ENCODE measurements at regions not wholly inside any gene's neighbourhood (a gene's known extent, or its start where the extent isn't known, plus 50 kb on each side); places are given as distances from the start of the nearest gene placed in this dataset.
"Not testable (repeated sequence)": the region's sequence is repeated elsewhere in the genome, so short reads cannot be mapped to it uniquely, and the experiment has no call there.

- no peaks in the 10 kb centered on the region for H3K9me3 ChIP-seq (ENCODE audit: control insufficient read depth, insufficient read depth, low read length)
- no peaks in the 10 kb centered on the region for H3K36me3 ChIP-seq (ENCODE audit: control insufficient read depth, insufficient read depth, low read length)
- no peak for DNase-seq (ENCODE audit: low read depth in 4 of 6, low spot score in 6 of 6)
- no CpG with 5 or more reads among the region's 1 CpG for WGBS (ENCODE audit: insufficient coverage)
- H3K27ac ChIP-seq (ENCODE audit: low read depth, low read length) = no peak overlapping the region
- H3K4me3 ChIP-seq (ENCODE audit: low read depth, low read length) = no peak overlapping the region
- no peaks in the 10 kb centered on the region for H3K4me1 ChIP-seq (ENCODE audit: control insufficient read depth, insufficient read depth, low read length)
- H3K27me3 ChIP-seq (ENCODE audit: control insufficient read depth, insufficient read depth, low read length) = no peaks in the 10 kb centered on the region
Measured at GRCh38 chr1:220958234-220958633, 79.0 kb downstream of the HLX start.

GRCh38 chr1:220962031-220962751 is 82.9 kb downstream of the HLX start:
- H3K27ac ChIP-seq (ENCODE audit: low read depth, low read length) = no peak overlapping the region
- 78% methylated on average over 1 of the region's 1 CpG for WGBS (ENCODE audit: insufficient coverage)
- H3K27me3 ChIP-seq (ENCODE audit: control insufficient read depth, insufficient read depth, low read length) = no peaks in the 10 kb centered on the region
- H3K36me3 ChIP-seq (ENCODE audit: control insufficient read depth, insufficient read depth, low read length) = no peaks in the 10 kb centered on the region
- no peaks in the 10 kb centered on the region for H3K4me1 ChIP-seq (ENCODE audit: control insufficient read depth, insufficient read depth, low read length)
- no peak overlapping the region for H3K4me3 ChIP-seq (ENCODE audit: low read depth, low read length)
- no peaks in the 10 kb centered on the region for H3K9me3 ChIP-seq (ENCODE audit: control insufficient read depth, insufficient read depth, low read length)
- DNase-seq (ENCODE audit: low read depth in 4 of 6, low spot score in 6 of 6) = no peak

GRCh38 chr1:220966041-220966440 is 86.8 kb downstream of the HLX start:
- no peak overlapping the region for H3K4me3 ChIP-seq (ENCODE audit: low read depth, low read length)
- no CpG with 5 or more reads among the region's 3 CpGs for WGBS (ENCODE audit: insufficient coverage)
- H3K27ac ChIP-seq (ENCODE audit: low read depth, low read length) = no peak overlapping the region
- no peak for DNase-seq (ENCODE audit: low read depth in 4 of 6, low spot score in 6 of 6)
- no peaks in the 10 kb centered on the region for H3K9me3 ChIP-seq (ENCODE audit: control insufficient read depth, insufficient read depth, low read length)
- no peaks in the 10 kb centered on the region for H3K27me3 ChIP-seq (ENCODE audit: control insufficient read depth, insufficient read depth, low read length)
- H3K4me1 ChIP-seq (ENCODE audit: control insufficient read depth, insufficient read depth, low read length) = no peaks in the 10 kb centered on the region
- H3K36me3 ChIP-seq (ENCODE audit: control insufficient read depth, insufficient read depth, low read length) = no peaks in the 10 kb centered on the region

GRCh38 chr1:220966473-220966872 is 87.2 kb downstream of the HLX start:
- no peak for DNase-seq (ENCODE audit: low read depth in 4 of 6, low spot score in 6 of 6)
- Histone ChIP-seq H3K9me3 (ENCODE audit: control insufficient read depth, insufficient read depth, low read length) (no peaks in the 10 kb centered on the region), H3K4me1 (ENCODE audit: control insufficient read depth, insufficient read depth, low read length) (no peaks in the 10 kb centered on the region), H3K36me3 (ENCODE audit: control insufficient read depth, insufficient read depth, low read length) (no peaks in the 10 kb centered on the region), H3K4me3 (ENCODE audit: low read depth, low read length) (no peak overlapping the region), H3K27me3 (ENCODE audit: control insufficient read depth, insufficient read depth, low read length) (no peaks in the 10 kb centered on the region), H3K27ac (ENCODE audit: low read depth, low read length) (no peak overlapping the region)

GRCh38 chr1:220966881-220967611 is 87.8 kb downstream of the HLX start:
- Histone ChIP-seq H3K27ac (ENCODE audit: low read depth, low read length) (no peak overlapping the region), H3K9me3 (ENCODE audit: control insufficient read depth, insufficient read depth, low read length) (peaks cover 2% of the 10 kb centered on the region), H3K4me3 (ENCODE audit: low read depth, low read length) (no peak overlapping the region), H3K27me3 (ENCODE audit: control insufficient read depth, insufficient read depth, low read length) (no peaks in the 10 kb centered on the region), H3K36me3 (ENCODE audit: control insufficient read depth, insufficient read depth, low read length) (no peaks in the 10 kb centered on the region), H3K4me1 (ENCODE audit: control insufficient read depth, insufficient read depth, low read length) (no peaks in the 10 kb centered on the region)
- no peak for DNase-seq (ENCODE audit: low read depth in 4 of 6, low spot score in 6 of 6)
- no CpG with 5 or more reads among the region's 8 CpGs for WGBS (ENCODE audit: insufficient coverage)

GRCh38 chr1:220967911-220968310 is 88.7 kb downstream of the HLX start:
- no CpG with 5 or more reads among the region's 2 CpGs for WGBS (ENCODE audit: insufficient coverage)
- Histone ChIP-seq H3K4me3 (ENCODE audit: low read depth, low read length) (no peak overlapping the region), H3K4me1 (ENCODE audit: control insufficient read depth, insufficient read depth, low read length) (no peaks in the 10 kb centered on the region), H3K27me3 (ENCODE audit: control insufficient read depth, insufficient read depth, low read length) (no peaks in the 10 kb centered on the region), H3K9me3 (ENCODE audit: control insufficient read depth, insufficient read depth, low read length) (peaks cover 2% of the 10 kb centered on the region), H3K36me3 (ENCODE audit: control insufficient read depth, insufficient read depth, low read length) (no peaks in the 10 kb centered on the region), H3K27ac (ENCODE audit: low read depth, low read length) (no peak overlapping the region)
- DNase-seq (ENCODE audit: low read depth in 4 of 6, low spot score in 6 of 6) = no peak

GRCh38 chr1:220969281-220969680 is 90.0 kb downstream of the HLX start:
- H3K27ac ChIP-seq (ENCODE audit: low read depth, low read length); DNase-seq (ENCODE audit: low read depth in 4 of 6, low spot score in 6 of 6); H3K27me3 ChIP-seq (ENCODE audit: control insufficient read depth, insufficient read depth, low read length); H3K4me1 ChIP-seq (ENCODE audit: control insufficient read depth, insufficient read depth, low read length); H3K36me3 ChIP-seq (ENCODE audit: control insufficient read depth, insufficient read depth, low read length); H3K9me3 ChIP-seq (ENCODE audit: control insufficient read depth, insufficient read depth, low read length); H3K4me3 ChIP-seq (ENCODE audit: low read depth, low read length): not testable (repeated sequence)
- no CpG with 5 or more reads among the region's 2 CpGs for WGBS (ENCODE audit: insufficient coverage)

GRCh38 chr1:220970311-220970710 is 91.1 kb downstream of the HLX start:
- no peak overlapping the region for H3K27ac ChIP-seq (ENCODE audit: low read depth, low read length)
- H3K36me3 ChIP-seq (ENCODE audit: control insufficient read depth, insufficient read depth, low read length) = no peaks in the 10 kb centered on the region
- peaks cover 2% of the 10 kb centered on the region for H3K9me3 ChIP-seq (ENCODE audit: control insufficient read depth, insufficient read depth, low read length)
- no peak overlapping the region for H3K4me3 ChIP-seq (ENCODE audit: low read depth, low read length)
- DNase-seq (ENCODE audit: low read depth in 4 of 6, low spot score in 6 of 6) = no peak
- no peaks in the 10 kb centered on the region for H3K4me1 ChIP-seq (ENCODE audit: control insufficient read depth, insufficient read depth, low read length)
- no peaks in the 10 kb centered on the region for H3K27me3 ChIP-seq (ENCODE audit: control insufficient read depth, insufficient read depth, low read length)
- WGBS (ENCODE audit: insufficient coverage) = no CpG with 5 or more reads among the region's 4 CpGs

GRCh38 chr1:220971221-220971620 is 92.0 kb downstream of the HLX start:
- H3K36me3 ChIP-seq (ENCODE audit: control insufficient read depth, insufficient read depth, low read length) = no peaks in the 10 kb centered on the region
- no CpG with 5 or more reads among the region's 5 CpGs for WGBS (ENCODE audit: insufficient coverage)
- DNase-seq (ENCODE audit: low read depth in 4 of 6, low spot score in 6 of 6) = no peak
- peaks cover 2% of the 10 kb centered on the region for H3K9me3 ChIP-seq (ENCODE audit: control insufficient read depth, insufficient read depth, low read length)
- H3K27ac ChIP-seq (ENCODE audit: low read depth, low read length) = no peak overlapping the region
- no peaks in the 10 kb centered on the region for H3K27me3 ChIP-seq (ENCODE audit: control insufficient read depth, insufficient read depth, low read length)
- no peak overlapping the region for H3K4me3 ChIP-seq (ENCODE audit: low read depth, low read length)
- H3K4me1 ChIP-seq (ENCODE audit: control insufficient read depth, insufficient read depth, low read length) = no peaks in the 10 kb centered on the region

- no CpG with 5 or more reads among the region's 1 CpG for WGBS (ENCODE audit: insufficient coverage)
- peaks cover 2% of the 10 kb centered on the region for H3K9me3 ChIP-seq (ENCODE audit: control insufficient read depth, insufficient read depth, low read length)
- H3K4me1 ChIP-seq (ENCODE audit: control insufficient read depth, insufficient read depth, low read length) = no peaks in the 10 kb centered on the region
- H3K27ac ChIP-seq (ENCODE audit: low read depth, low read length) = no peak overlapping the region
- no peak overlapping the region for H3K4me3 ChIP-seq (ENCODE audit: low read depth, low read length)
- no peaks in the 10 kb centered on the region for H3K27me3 ChIP-seq (ENCODE audit: control insufficient read depth, insufficient read depth, low read length)
- H3K36me3 ChIP-seq (ENCODE audit: control insufficient read depth, insufficient read depth, low read length) = no peaks in the 10 kb centered on the region
- DNase-seq (ENCODE audit: low read depth in 4 of 6, low spot score in 6 of 6) = no peak
Measured at GRCh38 chr1:220974431-220974830, 95.2 kb downstream of the HLX start.
